ENCODE measurements at regions not wholly inside any gene's neighbourhood (a gene's known extent, or its start where the extent isn't known, plus 50 kb on each side); places are given as distances from the start of the nearest gene placed in this dataset.
A peak's percentile ranks its signal among the peaks of the same experiment; 100 is the strongest.
"Not testable (repeated sequence)": the region's sequence is repeated elsewhere in the genome, so short reads cannot be mapped to it uniquely, and the experiment has no call there.

GRCh38 chr3:80897005-80897404, 864.4 kb downstream of the GBE1 start:
- DNase-seq, result peak; percentile 23

- DNase-seq, result no peak
Observed at GRCh38 chr3:80890571-80890970, 870.9 kb downstream of the GBE1 start.

- DNase-seq, result no peak
Observed at GRCh38 chr3:80889535-80889934, 871.9 kb downstream of the GBE1 start.

- DNase-seq, result peak; percentile 9
Observed at GRCh38 chr3:80870476-80871041, 890.9 kb downstream of the GBE1 start.

GRCh38 chr3:80855482-80855881, 906.0 kb downstream of the GBE1 start:
- no peak for DNase-seq

GRCh38 chr3:80836395-80836794, 925.0 kb downstream of the GBE1 start:
- DNase-seq, result no peak

- DNase-seq, result no peak
Observed at GRCh38 chr3:80807577-80807976, 953.9 kb downstream of the GBE1 start.

- DNase-seq, result no peak
Observed at GRCh38 chr3:80806673-80807072, 954.8 kb downstream of the GBE1 start.

- DNase-seq, result no peak
Observed at GRCh38 chr3:80788914-80789313, 972.5 kb downstream of the GBE1 start.

GRCh38 chr3:80785875-80786274, 975.6 kb downstream of the GBE1 start:
- DNase-seq, result no peak

GRCh38 chr3:80785475-80785874, 976.0 kb downstream of the GBE1 start:
- no peak for DNase-seq

- peak; percentile 48 for DNase-seq
Observed at GRCh38 chr3:80771085-80771484, 990.4 kb downstream of the GBE1 start.

GRCh38 chr3:80770106-80771074, 991.1 kb downstream of the GBE1 start:
- DNase-seq, result no peak

- DNase-seq, result no peak
Observed at GRCh38 chr3:80769683-80770082, 991.8 kb downstream of the GBE1 start.

- DNase-seq, result no peak
Observed at GRCh38 chr3:80767604-80768003, 993.8 kb downstream of the GBE1 start.

GRCh38 chr3:80754969-80755368, 987.2 kb upstream of the ROBO1 start:
- DNase-seq, result no peak

GRCh38 chr3:80753021-80753420, 985.2 kb upstream of the ROBO1 start:
- DNase-seq, result no peak

- no peak for DNase-seq
Observed at GRCh38 chr3:80750637-80751036, 982.8 kb upstream of the ROBO1 start.

GRCh38 chr3:80734920-80735319, 967.1 kb upstream of the ROBO1 start:
- DNase-seq, result no peak

GRCh38 chr3:80734483-80734882, 966.7 kb upstream of the ROBO1 start:
- DNase-seq, result no peak

- DNase-seq, result no peak
Observed at GRCh38 chr3:80733522-80734176, 965.9 kb upstream of the ROBO1 start.

GRCh38 chr3:80727561-80727960, 959.8 kb upstream of the ROBO1 start:
- not testable (repeated sequence) for DNase-seq

GRCh38 chr3:80709597-80710322, 942.0 kb upstream of the ROBO1 start:
- DNase-seq, result not testable (repeated sequence)

All from RPMI8226 (cell line).